ENCODE measurements at regions not wholly inside any gene's neighbourhood (a gene's known extent, or its start where the extent isn't known, plus 50 kb on each side); places are given as distances from the start of the nearest gene placed in this dataset.
"Not testable (repeated sequence)": the region's sequence is repeated elsewhere in the genome, so short reads cannot be mapped to it uniquely, and the experiment has no call there.

GRCh38 chr4:116099596-116099995 lies 985.8 kb downstream of the TRAM1L1 start:
- ATAC-seq (no peak), DNase-seq (no peak)
- intact Hi-C loops (cut with micrococcal nuclease) = no loop called here

GRCh38 chr4:116097353-116097752 lies 983.9 kb upstream of the NDST4 start:
- DNase-seq; ATAC-seq; intact Hi-C loops (cut with micrococcal nuclease): not testable (repeated sequence)

DNA sequence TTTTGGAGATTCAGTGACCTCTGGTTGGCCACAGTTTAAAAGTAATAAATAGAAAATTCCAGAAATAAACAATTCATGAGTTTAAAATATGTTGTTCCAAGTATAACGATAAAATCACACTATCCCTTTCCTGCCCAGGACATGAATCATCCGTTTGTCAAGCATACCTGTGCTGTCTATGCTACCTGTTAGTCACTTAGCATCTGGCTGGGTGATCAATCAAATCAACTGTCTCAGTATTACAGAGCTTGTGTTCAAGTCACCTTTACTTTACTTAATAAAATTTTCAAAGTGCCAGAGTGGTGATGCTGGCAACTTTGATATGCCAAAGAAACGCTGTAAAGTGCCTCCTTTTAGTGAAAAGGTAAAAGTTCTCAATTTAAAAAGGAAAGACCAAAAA lies 979.5 kb upstream of the NDST4 start:
- intact Hi-C loops (cut with micrococcal nuclease) = no loop called here
- DNase-seq = no peak
- ATAC-seq = no peak

- no peak for ATAC-seq
- DNase-seq = no peak
- intact Hi-C loops (cut with micrococcal nuclease) = no loop called here
These were observed 975.4 kb upstream of the NDST4 start for GRCh38 chr4:116088771-116089170.

DNA sequence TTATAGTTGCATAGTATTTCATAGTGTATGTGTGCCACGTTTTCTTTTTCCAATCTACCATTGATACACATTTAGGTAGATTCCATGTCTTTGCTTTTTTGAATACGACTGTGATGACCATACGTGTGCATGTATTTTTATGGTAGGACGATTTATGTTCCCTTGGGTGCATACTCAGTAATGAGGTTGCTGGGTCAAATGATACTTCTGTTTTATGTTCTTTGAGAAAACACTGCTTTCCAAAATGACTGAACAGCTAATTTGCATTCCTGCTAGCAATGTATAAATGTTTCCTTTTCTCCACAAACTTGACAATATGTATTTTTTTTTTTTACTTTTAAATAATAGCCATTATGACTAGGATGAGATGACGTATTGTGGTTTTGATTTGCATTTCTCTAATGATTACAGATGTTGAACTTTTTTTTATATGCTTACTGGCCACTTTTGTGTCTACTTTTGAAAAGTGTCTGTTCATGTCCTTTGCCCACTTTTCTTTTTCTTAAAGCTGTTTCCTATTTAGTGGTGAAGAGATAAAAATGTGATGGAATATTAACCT lies 969.5 kb upstream of the NDST4 start:
- ATAC-seq (no peak), DNase-seq (no peak)
- intact Hi-C loops (cut with micrococcal nuclease) = no loop called here

GRCh38 chr4:116073051-116073450 lies 959.6 kb upstream of the NDST4 start:
- intact Hi-C loops (cut with micrococcal nuclease) = no loop called here
- ATAC-seq (no peak), DNase-seq (no peak)

DNA sequence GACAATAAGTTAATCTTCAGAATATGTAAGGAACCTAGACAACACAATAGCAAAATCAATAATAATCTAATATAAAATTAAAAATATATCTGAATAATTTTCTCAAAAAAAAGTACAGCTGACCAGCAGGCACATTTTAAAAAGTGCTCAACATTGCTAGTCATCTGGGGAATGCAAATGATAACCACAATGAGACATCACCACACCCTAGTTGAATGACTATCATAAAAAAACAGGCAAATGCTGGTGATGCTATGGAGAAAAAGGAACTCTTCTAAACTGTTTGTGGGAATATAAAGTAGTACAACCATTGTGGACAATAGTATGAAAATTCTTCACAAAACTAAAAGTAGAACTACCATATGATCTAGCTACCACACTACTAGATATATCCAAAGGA lies 956.9 kb upstream of the NDST4 start:
- intact Hi-C loops (cut with micrococcal nuclease) = no loop called here
- no peak for DNase-seq
- ATAC-seq = no peak

- ATAC-seq (no peak), DNase-seq (no peak)
- intact Hi-C loops (cut with micrococcal nuclease) = no loop called here
These were observed 953.4 kb upstream of the NDST4 start for GRCh38 chr4:116066711-116067245.

DNA sequence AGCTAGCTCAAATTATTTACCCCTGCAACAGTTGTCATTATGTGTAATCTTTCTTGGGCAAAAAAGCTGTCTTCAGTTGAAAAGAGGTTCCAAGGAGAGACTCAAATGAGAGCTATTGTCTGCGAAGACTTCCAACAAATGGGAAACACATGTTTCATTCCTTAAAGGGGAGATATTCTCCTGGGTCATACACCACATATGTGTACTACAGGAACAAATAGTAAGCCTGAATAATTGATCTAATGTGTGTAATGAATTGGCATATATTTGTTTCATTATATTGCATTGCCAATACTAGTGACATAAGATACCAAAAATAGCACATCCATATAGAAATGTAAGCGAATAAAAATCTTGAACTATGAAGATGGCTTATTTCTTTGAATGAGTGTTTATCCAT lies 950.9 kb upstream of the NDST4 start:
- DNase-seq = no peak
- no peak for ATAC-seq
- intact Hi-C loops (cut with micrococcal nuclease) = no loop called here

- ATAC-seq = no peak
- no peak for DNase-seq
- intact Hi-C loops (cut with micrococcal nuclease) = no loop called here
These were observed 945.9 kb upstream of the NDST4 start for GRCh38 chr4:116059361-116059760.

DNA sequence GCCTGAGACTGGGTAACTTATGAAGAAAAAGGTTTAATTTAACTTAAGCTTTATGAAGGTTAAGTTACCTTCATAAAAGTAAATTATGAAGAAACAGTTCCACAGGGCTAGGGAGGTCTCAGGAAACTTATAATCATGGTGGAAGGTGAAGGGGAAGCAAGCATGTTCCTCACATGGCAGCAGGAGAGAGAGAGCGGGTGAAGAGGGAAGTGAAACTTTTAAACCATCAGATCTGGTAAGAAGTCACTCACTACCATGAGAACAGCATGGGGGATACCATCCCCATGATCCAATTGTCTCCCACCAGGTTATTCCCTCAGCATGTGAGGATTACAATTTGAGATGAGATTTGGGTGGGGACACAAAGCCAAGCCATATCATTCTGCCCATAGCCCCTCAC lies 944.7 kb upstream of the NDST4 start:
- DNase-seq = no peak
- no peak for ATAC-seq
- intact Hi-C loops (cut with micrococcal nuclease) = no loop called here

DNA sequence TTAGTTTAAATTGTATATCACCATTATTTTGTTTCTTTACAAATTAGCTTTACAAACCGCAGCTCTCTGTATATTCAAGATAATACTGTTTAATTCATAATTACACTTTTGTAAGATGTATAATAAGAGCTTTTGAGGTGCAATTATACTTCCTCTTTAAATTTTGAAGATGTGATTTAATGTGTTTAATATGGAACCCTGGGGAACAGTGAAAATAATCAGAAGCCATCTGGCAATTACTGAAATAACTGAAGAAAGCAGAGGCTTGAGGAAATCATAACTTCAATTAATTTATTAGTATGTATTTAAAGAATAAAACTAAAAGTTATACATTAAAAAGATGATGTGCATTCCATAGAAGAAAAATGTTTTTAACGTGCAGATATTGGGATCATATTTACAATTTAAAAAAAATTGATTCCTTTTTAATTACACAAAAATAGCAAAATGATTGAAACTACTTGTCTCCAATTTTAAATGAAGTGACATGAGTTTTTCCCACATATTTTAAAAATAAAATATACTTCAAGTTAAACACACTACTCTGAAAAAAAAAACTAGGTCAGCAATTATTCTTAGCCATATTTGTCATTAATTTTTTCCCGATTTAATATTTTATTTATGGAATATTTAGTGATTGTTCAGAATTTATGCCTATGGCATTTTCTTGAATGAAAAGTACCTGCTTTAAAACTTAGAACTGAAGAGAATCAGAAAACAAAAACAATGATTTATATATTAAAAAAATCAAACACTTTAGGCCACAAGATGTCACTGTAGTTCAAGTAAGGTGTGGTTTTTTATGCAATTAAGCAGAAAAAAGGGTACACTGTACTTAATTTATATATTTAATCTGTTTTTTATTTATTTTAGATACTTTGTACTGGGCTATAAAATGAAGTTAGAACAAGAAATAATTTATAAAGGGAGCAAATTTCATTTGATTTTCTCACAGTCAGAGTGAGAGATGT lies 942.7 kb upstream of the NDST4 start:
- DNase-seq (no peak), ATAC-seq (no peak)
- intact Hi-C loops (cut with micrococcal nuclease) = no loop called here

GRCh38 chr4:116027311-116027710 lies 913.9 kb upstream of the NDST4 start:
- no peak for DNase-seq
- intact Hi-C loops (cut with micrococcal nuclease) = no loop called here
- no peak for ATAC-seq

DNA sequence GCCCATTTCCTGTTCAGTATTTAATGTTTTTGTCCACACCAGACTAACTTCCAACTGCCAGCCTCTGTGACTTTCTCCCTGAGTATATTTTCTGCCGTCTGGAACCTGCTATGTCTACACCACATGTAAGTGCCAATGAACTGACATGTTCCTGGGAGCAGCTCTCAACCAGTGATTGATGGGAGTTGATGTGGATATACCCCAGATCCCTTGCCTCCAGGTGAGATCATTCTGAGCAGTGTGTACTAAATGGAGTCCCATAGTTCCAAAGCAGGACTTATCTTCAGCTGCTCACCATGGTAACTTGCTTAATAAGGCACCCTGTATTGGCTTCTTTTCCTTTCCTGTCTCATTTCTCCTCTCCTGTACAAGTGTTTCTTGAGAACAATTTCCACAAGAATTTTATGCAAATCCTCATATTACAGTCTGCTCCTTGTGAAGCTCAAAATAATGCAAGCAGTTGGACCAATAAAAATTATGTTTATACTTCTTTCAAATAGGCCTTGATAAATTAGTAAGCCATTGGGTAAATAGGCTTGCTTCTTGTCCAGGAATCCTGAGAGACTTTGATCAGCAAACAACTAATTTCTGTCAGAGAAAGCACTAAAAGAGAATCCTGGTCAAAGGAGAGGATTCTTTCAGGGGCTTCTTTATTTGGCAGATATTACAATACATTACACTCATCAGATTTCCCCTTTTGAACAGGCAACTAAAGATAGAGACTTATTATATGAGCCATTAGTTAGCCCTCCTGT lies 911.7 kb upstream of the NDST4 start:
- intact Hi-C loops (cut with micrococcal nuclease) = no loop called here
- no peak for ATAC-seq
- no peak for DNase-seq

DNA sequence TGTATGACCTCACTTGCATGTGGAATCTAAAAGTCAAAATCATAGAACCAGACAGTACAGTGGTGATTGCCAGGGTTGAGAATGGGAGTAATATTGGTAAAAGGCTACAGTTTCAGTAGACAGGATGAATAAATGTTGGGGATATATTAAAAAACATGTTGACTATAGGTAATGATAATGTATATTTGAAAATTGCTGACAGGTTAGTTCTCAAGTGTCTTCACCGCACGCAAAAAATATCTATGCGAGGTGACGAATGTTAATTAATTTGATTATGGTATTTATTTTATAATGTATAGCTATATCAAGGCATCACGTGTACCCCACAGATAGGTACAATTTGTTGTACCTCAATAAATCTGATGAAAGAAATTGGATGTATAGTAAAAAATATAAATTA lies 909.6 kb upstream of the NDST4 start:
- intact Hi-C loops (cut with micrococcal nuclease) = no loop called here
- no peak for DNase-seq
- no peak for ATAC-seq

GRCh38 chr4:116020141-116020722 lies 906.8 kb upstream of the NDST4 start:
- no peak for DNase-seq
- no peak for ATAC-seq

GRCh38 chr4:116018831-116019230 lies 905.4 kb upstream of the NDST4 start:
- intact Hi-C loops (cut with micrococcal nuclease) = no loop called here
- ATAC-seq = no peak
- no peak for DNase-seq

More at GRCh38 chr4:116020141-116020722, 906.8 kb upstream of the NDST4 start:
- intact Hi-C loops (cut with micrococcal nuclease) = no loop called here

DNA sequence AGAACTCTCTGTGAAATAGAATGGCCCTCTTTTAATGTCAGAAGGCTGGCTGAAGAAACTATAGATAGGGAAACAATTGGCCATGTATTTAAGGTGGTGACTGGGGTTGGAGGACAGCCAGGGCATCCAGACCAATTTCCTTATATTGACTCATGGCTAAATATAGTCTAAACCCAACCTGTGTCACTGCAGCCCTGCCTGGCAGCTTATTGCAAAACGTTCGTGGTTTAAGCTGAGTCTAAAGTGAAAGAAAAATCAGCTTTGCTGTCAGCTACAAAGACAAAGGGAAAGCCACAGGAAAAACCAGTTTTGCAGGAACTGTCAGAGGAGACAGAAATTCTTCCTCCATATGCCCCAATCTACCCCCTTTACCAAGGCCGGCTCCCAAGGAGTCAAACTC lies 902.8 kb upstream of the NDST4 start:
- DNase-seq (peak; percentile 21), ATAC-seq (no peak)
- intact Hi-C loops (cut with micrococcal nuclease) = no loop called here

DNA sequence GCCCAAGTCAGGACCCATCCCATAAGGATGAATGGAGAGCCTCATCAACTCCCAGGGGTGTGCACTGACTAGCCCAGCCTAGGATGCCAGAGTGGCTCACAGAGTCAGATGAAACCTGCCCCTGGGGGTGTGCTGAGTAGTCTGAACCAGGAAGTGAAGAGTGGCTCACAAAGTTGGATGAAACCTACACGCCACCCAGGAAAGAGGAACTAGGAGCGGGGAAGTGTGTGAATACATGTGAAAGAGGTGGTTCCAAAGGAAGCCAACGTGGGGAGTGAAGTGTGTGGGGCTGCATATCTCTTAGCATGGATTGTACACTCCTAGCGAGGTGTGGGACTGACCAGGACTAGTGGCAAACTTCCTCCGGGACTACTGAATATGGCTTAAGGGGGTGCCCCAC lies 902.1 kb upstream of the NDST4 start:
- intact Hi-C loops (cut with micrococcal nuclease) = no loop called here

DNA sequence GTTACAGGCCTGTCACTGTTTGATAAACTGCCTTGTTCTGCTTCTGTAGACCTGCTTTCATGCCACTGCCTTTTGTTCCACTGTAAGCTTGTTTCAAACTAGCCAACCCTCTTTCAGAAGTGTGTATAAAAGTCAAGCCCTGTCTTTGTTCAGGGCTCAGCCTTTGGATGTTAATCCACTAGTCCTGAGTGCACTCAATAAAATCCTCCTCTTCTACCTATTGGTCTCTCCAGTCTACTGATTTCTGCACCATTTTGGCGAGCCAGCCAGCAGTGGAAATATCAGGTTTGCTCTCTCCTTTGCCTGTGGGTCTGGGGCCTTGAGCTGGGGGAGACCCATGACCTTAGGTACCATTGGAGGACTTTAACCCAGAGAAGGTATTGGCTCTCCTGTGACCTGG lies 901.6 kb upstream of the NDST4 start:
- ATAC-seq (no peak), DNase-seq (no peak)
- intact Hi-C loops (cut with micrococcal nuclease) = no loop called here

More for the DNA sequence above, 902.1 kb upstream of the NDST4 start:
- DNase-seq = no peak
- ATAC-seq = no peak
